Middle frontal gyrus (tissue), 1 donor: ENCODE measurements at regions not wholly inside any gene's neighbourhood (a gene's known extent, or its start where the extent isn't known, plus 50 kb on each side); places are given as distances from the start of the nearest gene placed in this dataset.

Experiments
- DNase-seq: peaks from one replicate; pipeline ENCODE4 v3.0.0-alpha.2; 2015; ENCODE audit warnings: low spot score; ENCODE audit errors: extremely low spot score

DNA sequence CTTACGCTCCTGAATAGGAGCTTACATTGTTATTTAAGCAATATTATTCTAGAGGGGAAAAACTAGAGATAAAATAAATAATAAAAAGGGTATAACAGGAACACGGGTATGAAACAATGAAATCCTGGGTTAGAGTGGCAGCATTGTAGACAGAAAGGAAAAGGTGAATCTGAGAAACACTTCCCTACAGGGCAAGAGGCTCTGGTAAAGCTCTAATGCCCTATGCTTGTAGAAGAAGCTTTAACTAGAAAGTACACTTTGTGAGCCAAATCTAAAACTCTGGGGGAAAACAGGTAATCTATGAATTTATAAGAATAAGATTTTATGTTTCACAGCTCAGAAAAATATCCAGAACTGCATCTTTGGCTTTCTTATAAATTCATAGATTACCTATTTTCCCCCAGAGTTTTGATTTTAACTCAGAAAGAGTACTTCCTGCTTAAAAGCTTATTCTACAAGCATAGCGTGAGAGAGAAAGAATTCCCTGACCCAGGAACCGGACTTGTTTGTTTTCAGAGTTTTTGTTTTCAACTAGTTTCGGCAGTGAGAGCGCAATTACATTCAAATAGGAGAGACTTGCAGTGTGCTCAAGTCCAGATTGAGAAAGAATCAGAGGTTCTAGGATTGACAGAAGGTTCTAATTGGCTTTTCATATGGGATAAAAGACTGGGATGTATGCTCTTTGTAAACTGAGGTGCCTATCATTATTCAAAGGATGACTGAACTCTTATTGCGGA, 651.0 kb upstream of the RORB start:
- no peak for DNase-seq

DNA sequence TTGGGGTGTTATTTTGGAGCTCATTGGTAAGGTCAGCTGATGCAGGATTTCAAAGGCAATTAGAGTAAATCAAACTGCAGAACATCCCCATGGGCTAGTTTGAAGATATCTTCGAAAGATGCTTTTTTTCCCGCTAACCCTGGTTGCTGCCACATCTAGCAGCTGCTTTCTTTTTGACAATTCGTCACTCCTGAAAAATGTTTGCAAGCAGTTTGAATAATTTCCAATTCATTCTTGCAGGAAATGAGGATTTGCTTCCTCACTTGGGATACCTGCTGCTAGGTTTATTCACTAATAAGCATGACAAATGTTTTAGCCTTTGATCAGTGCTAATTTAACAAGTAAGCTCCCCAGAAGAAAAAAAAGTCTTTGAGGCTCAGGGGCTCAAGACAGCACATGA, 649.6 kb upstream of the RORB start:
- DNase-seq, result no peak

DNA sequence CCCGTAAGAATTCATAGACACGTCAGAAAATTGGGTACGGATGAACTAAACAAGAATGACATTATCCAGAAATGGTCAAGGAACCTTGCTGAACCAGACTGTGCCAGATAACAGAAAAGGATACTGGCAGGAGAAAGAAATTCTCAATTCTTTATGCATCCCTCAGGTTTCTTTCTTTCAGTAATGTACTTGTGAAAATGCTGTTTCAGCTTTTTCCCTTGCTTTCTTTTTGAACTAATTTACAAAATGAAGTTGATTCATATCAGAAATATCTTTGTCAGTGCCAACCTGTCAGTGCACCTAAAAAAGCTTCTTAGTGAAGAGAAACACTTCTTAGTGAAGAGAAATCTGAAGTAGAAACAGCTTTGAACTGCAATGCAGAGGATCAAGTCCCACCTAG, 643.6 kb upstream of the RORB start:
- no peak for DNase-seq

DNA sequence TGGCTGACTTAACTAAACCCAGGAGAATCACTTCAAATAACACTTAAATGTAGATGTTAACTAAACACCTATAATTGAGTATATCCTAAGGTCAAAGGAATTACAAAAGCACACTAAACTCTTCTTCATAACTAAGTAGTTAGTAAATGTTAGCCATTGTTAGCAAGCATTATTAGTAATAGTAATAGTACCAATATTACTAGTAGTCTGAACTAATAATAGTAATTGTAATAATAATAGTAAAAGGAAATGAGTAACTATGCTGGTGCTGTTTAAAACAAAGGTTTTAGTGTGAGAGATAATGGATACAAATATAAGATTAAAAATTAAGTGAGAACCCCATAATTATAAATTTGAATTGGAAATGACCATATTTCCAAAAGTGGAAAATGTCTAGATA, 641.9 kb upstream of the RORB start:
- DNase-seq, result no peak

DNA sequence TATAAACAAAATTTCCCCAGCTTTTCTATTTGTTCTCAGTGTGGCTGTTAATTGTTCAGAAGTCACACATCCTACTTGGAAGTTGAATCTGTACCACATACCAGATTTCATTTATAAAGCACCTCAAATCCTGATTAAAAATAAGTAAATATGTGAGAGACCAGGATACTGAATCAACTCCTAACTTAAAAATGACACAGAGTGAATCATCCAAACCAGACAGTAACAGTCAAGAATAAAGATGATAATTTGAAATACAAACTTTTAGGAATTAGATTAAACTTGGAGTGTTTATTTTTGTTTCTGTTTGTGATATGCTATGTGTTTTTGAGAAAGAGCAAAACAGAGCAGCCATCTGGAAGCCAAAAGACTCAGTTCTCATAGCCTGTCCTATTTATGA, 633.2 kb upstream of the RORB start:
- DNase-seq, result no peak

DNA sequence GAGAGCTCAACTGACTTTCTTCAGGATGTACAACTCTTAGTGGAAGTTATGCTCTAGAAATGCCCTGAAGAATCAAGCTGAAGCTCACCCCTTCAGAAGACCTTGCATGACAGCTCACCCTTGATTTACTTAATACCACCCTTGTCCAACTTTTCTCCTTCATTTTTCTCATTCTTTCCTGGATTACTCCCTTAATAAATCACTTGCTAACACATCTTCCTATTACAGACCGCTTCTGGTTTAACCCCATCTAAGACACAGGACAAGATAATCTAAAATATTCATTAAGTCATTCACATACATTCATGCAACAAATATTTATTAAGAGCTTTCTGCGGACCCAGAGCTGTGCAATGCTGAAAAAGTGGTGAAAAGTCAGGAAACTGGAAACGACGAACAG, 630.7 kb upstream of the RORB start:
- no peak for DNase-seq

DNA sequence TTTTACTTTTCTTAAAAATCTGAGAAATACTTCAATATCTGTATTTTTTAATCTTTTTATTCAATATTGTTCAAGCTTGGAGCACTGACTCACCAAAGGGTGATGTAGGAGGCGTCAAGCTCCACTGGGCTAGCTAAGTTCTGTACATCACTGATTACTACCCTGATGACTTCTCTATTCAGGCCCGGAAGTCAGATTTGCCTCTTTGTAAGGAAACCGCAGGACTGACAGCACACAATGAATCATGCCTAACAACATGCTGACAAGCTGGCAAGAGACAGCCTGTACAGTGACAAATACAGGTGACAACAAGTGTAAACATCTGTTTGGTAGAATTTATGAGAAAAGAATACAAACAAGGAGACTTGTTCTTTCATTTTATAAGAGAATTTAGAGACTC, 627.9 kb upstream of the RORB start:
- no peak for DNase-seq

DNA sequence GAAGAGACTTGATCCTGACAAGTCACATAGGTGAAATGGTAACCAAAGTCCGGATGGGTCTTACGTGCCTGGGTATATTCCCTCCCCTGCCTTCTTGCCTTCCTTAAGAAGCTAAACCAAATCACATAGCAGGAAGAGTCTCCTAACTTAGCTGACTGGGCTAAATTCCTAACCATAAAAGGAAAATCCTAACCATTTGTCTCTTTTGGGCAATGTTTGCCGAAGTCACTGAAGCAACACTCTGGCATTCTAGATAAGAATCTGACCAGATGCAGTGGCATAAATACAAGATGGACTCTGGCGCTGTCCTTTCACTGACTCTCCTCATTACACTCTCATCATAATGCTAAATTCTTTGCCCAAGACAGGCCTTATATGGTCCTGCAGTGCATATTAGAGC, 625.5 kb upstream of the RORB start:
- no peak for DNase-seq

DNA sequence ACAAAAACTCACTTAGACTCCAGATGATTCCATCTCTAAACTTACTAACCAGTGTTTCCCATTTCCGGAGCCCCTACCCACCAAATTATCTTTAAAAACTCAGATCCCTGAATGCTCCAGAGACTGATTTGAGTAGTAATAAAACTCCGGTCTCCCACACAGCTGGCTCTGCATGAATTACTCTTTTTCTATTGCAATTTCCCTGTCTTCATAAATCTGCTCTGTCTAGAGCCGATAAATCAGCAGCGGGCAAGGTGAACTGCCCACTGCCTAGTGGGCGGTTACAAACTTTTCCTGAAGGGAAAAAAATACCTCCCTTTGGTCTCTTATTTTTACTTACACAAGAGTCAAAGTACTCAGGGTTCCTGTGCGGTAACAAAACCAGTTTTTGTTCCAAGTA, 624.4 kb upstream of the RORB start:
- no peak for DNase-seq

DNA sequence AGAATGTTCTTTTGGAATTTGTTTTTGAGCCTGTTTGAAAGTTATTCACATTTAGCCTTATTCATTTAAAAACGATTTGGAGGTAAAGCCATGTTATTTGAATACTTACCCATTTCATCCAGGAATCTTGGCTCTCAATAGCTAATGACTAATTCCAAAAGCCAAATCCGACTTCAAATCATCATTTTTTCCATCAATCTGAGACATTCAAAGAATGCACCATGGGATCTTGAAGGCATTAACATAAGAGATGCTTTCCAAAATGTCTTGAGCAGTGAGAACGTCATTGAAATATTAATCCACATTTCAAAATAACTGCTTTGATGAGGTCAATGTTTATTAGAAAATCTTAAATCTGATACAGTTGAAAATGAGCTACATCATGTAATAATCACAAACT, 617.0 kb upstream of the RORB start:
- no peak for DNase-seq

DNA sequence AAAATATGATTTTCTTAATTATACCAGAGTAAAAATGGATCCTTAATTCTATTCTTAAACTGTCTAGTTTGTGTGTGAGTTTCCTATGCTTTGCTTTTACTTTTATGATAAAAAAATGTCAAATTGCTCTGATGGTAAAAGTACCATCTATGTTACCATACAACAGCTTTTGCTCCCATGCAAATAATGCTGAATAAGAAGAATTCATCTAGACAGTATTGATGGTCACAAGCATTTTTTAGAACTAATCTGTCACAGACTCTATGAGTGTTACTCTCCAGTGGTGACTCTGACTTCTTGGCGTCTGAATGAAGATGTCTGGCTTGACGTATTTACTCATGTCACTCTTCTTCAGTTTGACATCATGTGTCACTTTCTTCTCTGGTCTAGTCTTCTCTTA, 608.1 kb upstream of the RORB start:
- no peak for DNase-seq

DNA sequence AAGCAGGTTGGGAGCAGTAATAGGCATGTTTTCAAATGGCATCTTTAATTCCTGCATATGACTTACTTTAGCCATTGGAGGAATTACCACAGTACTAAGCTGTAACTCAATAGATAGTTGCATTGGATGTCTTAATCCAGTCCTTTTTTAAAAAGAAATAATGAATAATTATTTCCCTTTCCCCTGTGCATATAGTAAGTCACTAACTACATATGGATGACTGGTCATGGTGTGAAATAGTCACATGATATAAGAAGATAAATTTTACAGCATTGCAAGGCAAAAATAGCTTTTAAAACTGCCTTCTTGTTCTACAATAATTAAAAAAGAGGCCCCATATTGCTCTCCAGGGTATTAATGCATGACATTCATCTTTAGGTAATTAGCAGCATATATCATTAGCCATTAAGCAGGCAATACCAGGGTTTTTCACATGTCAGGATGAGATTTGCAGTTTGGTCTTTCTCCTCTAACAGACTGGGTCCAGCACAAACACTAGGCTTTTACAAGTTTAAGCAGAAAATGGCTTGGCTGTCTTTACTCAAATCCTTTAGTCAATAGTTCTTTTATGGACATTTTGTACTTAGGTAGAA, 606.4 kb upstream of the RORB start:
- DNase-seq, result no peak

DNA sequence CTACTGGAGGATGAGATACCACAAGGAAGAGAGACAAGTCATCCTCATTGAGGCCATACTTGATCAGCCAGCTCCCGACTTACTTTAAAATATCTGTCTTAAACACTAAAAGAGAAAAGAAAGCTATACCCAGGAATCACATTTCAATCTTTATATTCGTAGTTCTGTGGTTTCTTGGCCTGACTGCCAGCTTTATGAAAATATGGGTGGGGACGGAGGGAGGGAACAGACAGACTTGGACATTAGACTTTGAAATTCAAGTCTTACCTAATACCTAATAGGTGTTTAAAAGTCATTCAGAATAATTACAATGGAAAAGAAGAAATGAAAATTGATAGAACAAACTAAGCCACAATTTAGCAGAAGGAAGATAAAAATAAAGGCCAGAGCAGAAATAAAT, 604.8 kb upstream of the RORB start:
- no peak for DNase-seq

DNA sequence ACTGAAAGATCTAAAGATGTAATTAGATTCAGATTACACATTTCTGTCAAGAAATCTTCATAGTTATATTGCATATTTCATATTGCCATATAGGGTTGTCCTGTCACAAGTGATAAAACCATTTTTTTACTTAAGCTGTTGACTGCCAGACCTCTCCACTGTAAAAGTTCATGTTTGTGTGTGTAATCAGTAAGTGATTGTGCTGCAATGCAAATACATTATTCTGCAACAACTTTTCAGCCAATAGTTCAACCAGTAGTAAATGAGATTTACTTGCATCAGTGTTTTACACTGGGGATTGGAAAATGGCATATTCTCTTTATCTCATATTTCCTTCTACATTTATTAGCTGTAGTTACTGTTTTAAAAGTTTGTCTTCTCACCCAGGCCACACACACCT, 603.9 kb upstream of the RORB start:
- DNase-seq, result no peak

DNA sequence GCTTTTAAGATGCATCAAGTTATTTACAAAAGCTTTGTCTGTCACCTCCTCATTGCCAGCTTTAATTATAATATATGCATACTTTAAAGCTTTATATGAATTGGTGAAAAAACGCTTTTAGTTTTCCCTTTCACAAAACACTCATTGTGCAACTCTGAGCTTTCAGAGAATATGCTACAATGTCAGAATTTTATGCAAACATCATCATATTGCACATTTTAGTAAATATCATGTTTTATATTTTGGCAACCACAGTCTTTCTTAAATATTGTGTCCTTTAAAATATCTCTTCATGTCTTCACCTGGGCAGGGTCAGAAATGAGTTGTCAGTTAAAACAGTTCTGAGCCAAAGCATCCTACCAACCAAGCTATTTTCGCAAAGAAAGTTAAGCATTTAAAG, 601.1 kb upstream of the RORB start:
- DNase-seq, result no peak

DNA sequence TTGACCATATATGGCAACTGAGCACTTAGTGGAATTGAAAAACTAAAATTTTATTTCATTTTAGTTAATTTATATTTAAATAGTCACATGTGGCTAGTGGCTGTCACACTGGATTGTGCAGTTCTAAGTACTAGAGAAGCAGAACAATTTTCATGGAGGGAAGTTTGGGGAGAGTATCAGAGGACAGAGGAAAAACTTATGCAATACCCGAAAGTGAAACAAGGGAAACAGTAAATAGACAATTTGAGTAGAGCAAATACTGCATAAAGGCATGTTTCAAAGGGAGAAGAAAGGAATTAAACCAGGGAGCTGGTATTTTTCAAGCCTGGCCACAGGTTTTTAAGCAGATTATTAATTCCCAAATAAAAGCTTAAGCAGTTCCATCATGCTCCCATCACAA, 590.5 kb upstream of the RORB start:
- no peak for DNase-seq

DNA sequence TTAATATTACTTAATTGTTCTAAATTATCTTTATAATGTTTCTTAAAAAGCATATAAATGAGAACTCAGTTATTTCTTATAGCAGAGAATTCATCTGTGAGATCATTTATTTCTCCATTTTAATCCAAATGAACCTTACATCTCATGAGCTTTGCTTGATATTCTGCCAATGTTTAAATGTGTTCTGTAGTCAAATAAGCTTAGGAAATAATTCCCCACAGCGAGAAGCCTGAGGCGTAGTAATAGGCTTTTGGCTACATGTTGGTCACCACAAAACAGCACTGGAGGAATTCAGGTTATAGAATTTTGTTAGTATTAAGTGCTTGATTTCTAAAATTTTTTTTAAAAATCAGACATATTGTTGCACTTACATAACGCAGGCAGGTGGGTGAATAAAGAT, 585.3 kb upstream of the RORB start:
- no peak for DNase-seq

DNA sequence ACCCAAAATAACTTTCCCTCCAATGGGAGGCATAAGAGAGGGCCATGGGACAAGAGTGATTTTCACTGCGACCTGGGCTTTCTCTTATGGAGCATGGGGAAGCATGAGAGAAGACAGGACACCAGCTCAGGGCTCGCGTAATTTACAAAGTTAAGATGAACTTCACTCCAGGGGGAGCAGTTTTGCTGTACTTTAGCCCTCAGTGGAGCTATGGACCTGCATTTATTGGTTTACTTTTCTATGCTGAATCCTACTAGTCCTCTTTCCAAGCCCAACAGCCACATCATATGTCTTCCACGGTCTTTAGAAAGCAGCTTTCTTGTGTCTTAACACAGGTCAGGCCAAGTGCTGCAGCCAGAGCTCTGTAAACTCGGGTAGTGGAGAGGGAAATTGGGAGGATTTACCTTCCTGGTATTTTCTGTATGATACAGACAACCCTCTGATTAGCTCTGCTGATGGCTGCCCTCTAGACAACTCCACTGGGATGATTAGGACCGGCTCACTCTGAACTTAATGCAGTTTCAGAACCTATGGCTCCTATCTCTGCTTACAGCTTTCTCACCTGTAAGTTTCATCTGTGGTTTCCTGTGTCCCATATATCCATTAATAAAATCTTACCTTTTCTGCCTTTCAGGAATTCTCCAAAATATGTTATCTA, 581.0 kb upstream of the RORB start:
- no peak for DNase-seq

DNA sequence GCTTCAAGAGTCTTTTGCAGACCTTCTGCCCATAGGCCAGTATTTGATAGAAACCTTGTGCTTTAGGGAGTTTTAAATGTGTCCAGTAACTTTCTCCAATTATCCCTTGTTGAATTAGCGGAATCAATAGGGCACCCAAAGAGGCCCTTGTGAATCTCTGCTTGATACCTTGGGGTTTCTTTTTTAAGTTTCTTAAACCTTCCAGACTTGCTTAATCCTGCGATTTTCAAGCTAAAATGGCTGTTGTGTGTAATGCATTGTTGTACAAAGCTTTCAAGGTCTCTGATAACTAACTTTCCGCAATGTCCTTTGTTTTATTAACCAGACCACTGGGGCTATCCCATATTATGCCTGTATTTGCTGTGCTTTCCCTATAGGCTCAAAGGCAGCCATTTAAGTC, 577.4 kb upstream of the RORB start:
- no peak for DNase-seq

DNA sequence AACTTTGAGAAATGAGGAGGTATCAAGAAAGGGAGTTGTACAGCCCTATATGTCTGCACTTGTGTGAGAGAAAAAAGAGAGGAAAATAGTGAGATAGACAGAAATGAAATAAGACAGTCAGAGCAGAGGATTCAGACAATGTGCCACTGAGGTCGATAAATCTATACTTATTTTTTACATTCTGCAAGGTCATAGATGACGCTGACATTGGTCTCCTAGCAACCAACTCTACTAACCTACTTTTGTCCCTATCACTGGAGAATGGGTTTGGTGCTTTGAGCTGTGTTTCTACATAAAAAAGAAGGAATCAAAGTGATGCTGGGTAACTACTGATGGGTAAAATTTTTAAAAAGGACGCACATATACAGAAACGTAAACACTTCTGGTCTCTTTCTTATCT, 573.3 kb upstream of the RORB start:
- DNase-seq, result no peak

DNA sequence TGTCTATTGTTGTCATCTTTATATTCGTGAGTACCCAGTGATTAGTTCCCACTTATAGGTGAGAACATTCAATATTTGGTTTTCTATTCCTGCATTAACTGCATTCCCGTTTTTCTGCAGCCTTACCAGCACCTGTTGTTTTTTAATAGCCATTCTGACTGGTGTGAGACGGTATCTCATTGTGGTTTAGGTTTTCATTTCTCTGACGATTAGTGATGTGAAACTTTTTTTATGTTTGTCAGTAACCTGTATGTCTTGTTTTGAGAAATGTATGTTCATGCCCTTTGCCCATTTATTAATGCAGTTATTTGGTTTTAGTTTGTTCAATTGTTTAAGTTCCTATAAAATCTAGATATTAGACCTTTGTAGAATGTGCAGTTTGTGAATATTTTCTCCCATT, 546.0 kb upstream of the RORB start:
- no peak for DNase-seq

DNA sequence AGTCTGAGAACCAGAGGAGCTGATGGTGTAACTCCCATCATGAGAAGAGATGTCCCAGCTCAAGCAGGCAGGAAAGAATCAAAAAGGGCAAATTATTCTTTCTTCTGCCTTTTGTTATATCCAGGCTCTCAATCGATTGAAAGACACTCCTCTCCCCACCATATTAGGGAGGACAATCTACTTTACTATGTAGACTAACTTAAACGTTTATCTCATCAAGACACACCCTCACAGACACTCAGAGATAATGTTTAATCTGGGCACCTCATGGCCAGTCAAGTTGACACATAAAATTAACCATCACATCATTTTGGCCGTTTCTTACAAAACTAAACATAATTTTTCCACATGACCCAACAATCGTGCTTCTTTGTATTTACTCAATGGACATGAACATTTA, 534.3 kb upstream of the RORB start:
- no peak for DNase-seq

DNA sequence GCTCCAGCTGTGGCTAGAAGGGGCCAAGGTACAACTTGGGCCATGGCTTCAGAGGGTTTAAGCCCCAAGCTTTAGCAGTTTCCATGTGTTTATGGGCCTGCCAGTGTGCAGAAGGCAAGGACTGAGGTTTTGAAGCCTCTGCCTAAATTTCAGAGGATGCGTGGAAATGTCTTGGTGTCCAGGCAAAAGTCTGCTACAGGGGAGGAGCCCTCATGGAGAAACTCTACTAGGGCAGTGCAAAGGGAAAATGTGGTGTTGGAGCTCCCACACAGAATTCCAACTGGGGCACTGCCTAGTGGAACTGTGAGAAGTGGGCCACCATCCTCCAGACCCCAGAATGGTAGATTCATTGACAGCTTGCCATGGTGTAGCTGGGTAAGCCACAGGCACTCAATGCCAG, 527.2 kb upstream of the RORB start:
- no peak for DNase-seq
